ENCODE measurements at regions not wholly inside any gene's neighbourhood (a gene's known extent, or its start where the extent isn't known, plus 50 kb on each side); places are given as distances from the start of the nearest gene placed in this dataset.

DNA sequence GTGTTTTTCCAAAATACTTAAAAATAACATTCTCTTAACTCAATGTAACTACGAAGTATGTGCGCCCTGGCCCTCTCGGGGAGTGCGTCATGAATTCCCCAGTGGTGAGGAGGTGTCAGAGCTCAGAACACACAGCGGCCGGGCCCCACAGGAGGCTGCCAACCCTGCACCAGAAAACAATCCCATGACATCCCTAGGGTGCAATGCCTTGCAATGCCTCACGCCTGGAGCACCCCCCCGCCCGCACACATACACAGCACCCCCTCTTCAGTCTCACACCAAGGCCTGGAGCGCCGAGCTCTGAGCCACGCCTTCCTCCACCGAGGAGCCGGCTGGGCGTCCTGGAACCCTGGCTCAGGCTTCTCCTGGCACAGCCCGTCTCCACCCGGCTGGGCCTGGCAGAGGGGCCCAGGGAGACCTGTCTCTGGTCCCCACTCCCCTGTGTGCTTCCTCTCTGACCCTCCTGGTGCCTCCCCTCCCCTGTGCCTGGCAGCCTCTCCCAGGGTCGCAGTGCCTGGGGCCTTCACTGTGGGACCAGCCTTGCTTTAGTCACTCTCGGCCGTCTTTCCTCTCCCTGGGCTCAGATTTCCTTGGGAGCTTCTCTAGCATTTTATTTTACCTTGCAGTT lies 108.2 kb upstream of the ADRA2C start:
- Histone ChIP-seq H3K4me1 (ENCODE audit: control insufficient read depth, insufficient read depth, low read length) (peaks cover 10% of the 10 kb centered on the region; the same call in 1 of the 2 replicates), H3K9me3 (ENCODE audit: control insufficient read depth, insufficient read depth, low read depth, low read length) (no peaks in the 10 kb centered on the region), H3K27me3 (ENCODE audit: control insufficient read depth, insufficient read depth, low read length) (peaks cover 3% of the 10 kb centered on the region; the same call in 1 of the 2 replicates), H3K9ac (ENCODE audit: low read length) (no peak overlapping the region), H3K27ac (ENCODE audit: low read depth, low read length) (no peak overlapping the region), H3K36me3 (ENCODE audit: control insufficient read depth, insufficient read depth, low read length) (no peaks in the 10 kb centered on the region), H3K4me3 (ENCODE audit: low read depth, low read length) (no peak overlapping the region)

DNA sequence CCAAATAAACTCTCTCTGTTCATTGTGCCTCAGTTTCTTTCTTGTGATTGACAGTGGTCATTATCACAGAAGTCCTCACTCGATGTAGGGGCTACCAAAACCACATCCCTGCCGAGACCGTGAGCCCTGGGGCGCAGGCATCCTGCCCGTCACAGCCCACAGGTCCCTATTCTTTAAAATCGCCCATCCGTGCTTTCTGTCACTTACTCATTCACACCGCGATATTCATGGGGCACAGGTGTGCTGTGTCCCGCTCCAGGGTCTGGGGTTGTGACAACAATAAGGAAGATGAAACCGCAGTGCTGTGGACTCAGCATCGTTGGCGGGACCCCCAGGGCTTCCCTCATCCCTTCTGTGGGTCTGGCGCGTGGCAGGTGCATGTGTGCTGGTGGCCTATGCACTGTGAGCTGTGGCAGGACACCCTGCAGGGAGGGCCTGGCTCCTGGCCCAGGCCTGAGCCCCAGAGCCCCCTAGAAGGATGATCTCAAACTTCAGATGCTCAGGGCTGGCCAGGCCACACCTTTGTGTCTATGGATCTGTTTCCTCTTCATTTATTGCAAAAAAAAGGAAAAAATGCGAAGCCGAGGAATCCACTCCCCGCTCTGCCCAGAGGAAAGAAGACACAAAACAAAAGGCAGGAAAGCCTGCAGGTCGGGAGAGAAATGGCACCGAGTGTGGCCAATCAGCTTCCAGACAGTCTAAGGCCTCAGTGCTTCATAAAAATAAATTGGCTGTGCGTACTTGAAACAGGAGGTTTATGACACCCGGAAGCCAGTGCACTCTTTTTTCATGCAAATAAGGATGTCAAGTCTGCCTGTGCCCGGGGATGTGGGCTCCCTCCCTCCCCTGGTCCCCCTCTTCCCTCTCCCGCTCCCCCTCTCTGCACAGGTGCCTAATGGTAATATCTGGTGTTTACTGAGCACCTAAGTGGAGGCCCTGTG lies 109.5 kb upstream of the ADRA2C start:
- no peak overlapping the region for H3K4me3 ChIP-seq (ENCODE audit: low read depth, low read length)
- H3K4me1 ChIP-seq (ENCODE audit: control insufficient read depth, insufficient read depth, low read length), result peaks cover 4% of the 10 kb centered on the region; the same call in 1 of the 2 replicates
- H3K9ac ChIP-seq (ENCODE audit: low read length), result no peak overlapping the region
- no peak overlapping the region for H3K27ac ChIP-seq (ENCODE audit: low read depth, low read length)
- H3K36me3 ChIP-seq (ENCODE audit: control insufficient read depth, insufficient read depth, low read length), result no peaks in the 10 kb centered on the region
- H3K27me3 ChIP-seq (ENCODE audit: control insufficient read depth, insufficient read depth, low read length), result peaks cover 3% of the 10 kb centered on the region; the same call in 1 of the 2 replicates
- H3K9me3 ChIP-seq (ENCODE audit: control insufficient read depth, insufficient read depth, low read depth, low read length), result no peaks in the 10 kb centered on the region

DNA sequence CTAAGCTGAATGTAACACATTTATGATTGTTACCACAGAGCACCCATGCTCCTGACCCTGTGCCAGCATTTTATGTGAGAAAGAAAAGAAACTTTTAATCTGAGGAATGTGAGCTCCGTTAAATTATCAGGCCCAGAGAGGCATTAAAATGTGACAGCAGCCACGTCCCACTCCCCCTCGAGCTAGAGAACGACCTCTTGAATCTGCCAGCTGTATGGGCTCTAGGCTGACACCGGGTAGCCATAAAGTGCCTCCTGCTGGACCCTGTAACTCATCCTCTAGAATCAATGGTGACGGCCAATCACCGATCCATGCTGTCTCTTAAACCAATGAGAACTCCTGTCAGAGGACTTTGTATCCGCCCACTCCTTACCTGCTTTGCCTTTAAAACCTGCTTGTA lies 110.2 kb upstream of the ADRA2C start:
- Histone ChIP-seq H3K4me3 (ENCODE audit: low read depth, low read length) (no peak overlapping the region), H3K9me3 (ENCODE audit: control insufficient read depth, insufficient read depth, low read depth, low read length) (no peaks in the 10 kb centered on the region), H3K4me1 (ENCODE audit: control insufficient read depth, insufficient read depth, low read length) (peaks cover 4% of the 10 kb centered on the region; the same call in 1 of the 2 replicates), H3K27ac (ENCODE audit: low read depth, low read length) (no peak overlapping the region), H3K9ac (ENCODE audit: low read length) (no peak overlapping the region), H3K36me3 (ENCODE audit: control insufficient read depth, insufficient read depth, low read length) (no peaks in the 10 kb centered on the region), H3K27me3 (ENCODE audit: control insufficient read depth, insufficient read depth, low read length) (no peaks in the 10 kb centered on the region; the same call in 1 of the 2 replicates)

DNA sequence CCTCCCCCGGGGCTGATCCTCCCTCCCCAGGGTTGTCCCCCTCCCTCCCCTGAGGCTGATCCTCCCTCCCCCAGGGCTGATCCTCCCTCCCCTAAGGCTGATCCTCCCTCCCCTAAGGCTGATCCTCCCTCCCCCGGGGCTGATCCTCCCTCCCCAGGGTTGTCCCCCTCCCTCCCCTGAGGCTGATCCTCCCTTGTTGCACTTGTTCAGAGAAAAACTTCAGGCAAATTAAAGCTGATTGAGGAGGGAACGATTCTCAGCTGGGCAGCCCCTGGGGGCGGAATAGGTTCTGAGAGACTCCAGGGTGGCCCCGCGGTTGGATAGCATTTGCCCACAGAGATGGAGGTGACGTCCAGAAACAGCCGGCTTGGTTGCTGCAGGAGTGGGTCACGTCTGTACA lies 110.7 kb upstream of the ADRA2C start:
- H3K9me3 ChIP-seq (ENCODE audit: control insufficient read depth, insufficient read depth, low read depth, low read length), result no peaks in the 10 kb centered on the region
- peaks cover under 1% of the 10 kb centered on the region; the same call in 1 of the 2 replicates for H3K27me3 ChIP-seq (ENCODE audit: control insufficient read depth, insufficient read depth, low read length)
- H3K9ac ChIP-seq (ENCODE audit: low read length), result no peak overlapping the region
- H3K36me3 ChIP-seq (ENCODE audit: control insufficient read depth, insufficient read depth, low read length), result no peaks in the 10 kb centered on the region
- H3K4me3 ChIP-seq (ENCODE audit: low read depth, low read length), result no peak overlapping the region
- H3K4me1 ChIP-seq (ENCODE audit: control insufficient read depth, insufficient read depth, low read length), result peaks cover 4% of the 10 kb centered on the region; the same call in 1 of the 2 replicates
- H3K27ac ChIP-seq (ENCODE audit: low read depth, low read length), result no peak overlapping the region

DNA sequence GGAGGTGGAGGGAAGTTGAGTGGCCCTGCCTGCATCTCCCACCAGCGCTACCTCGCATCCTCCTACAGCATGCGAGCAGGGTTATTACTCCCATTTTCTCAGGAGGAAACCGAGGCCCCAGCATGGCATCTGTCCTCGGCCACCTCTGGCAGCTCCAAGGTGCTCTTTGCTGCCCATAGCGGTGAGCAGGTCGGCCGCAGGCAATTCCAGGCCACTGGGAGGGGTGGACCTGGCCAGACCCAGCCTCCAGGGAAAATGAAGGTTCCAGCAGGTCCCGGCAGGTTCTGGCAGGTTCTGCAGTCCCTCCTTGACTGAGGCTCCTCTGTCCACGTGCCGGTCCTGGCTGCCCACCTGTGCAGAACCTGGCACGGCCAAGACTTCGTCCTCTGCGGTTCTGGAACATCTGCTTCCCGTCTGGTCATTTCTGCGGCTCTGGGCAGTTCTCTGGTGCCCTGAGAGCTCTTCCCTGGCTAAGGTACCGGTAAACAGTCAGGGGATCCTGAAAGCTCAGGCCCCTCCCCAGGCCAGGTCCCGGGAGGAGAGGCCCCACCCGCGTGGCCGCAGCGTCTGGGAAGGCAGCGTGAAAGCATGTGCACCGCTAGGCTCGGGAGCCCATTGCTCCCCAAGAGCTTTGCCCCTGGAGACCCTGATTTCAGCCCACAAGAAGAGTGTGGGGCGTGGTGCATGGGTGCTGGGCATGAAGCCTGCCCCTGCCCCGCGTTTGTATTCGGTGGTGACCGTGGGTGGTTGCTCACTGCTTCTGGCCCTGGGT lies 112.0 kb upstream of the ADRA2C start:
- Histone ChIP-seq H3K4me1 (ENCODE audit: control insufficient read depth, insufficient read depth, low read length) (peaks cover 4% of the 10 kb centered on the region; the same call in 1 of the 2 replicates), H3K4me3 (ENCODE audit: low read depth, low read length) (no peak overlapping the region), H3K9me3 (ENCODE audit: control insufficient read depth, insufficient read depth, low read depth, low read length) (no peaks in the 10 kb centered on the region), H3K27me3 (ENCODE audit: control insufficient read depth, insufficient read depth, low read length) (peaks cover 9% of the 10 kb centered on the region; the same call in 1 of the 2 replicates), H3K27ac (ENCODE audit: low read depth, low read length) (no peak overlapping the region), H3K36me3 (ENCODE audit: control insufficient read depth, insufficient read depth, low read length) (no peaks in the 10 kb centered on the region), H3K9ac (ENCODE audit: low read length) (no peak overlapping the region)

DNA sequence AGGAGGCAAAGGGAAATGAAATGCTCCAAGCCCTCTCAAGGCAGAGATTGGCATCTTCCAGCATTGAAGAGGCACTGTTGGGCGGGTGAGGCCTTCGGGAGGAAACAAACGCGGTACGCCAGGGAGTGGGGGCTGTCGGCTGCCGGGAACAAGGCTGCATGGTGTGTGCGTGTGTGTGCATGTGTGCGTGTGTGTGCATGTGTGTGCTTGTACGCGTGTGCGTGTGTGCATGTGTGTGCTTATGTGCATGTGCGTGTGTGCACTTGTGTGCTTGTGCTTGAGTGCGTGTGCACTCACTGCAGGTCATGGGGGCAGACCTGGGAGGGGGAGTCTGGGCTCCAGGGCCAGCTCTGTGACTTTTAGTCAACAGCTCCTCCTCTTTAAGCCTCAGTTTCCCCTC lies 113.6 kb upstream of the ADRA2C start:
- no peak overlapping the region for H3K27ac ChIP-seq (ENCODE audit: low read depth, low read length)
- H3K4me3 ChIP-seq (ENCODE audit: low read depth, low read length), result no peak overlapping the region
- no peaks in the 10 kb centered on the region for H3K9me3 ChIP-seq (ENCODE audit: control insufficient read depth, insufficient read depth, low read depth, low read length)
- H3K4me1 ChIP-seq (ENCODE audit: control insufficient read depth, insufficient read depth, low read length), result peaks cover 4% of the 10 kb centered on the region; the same call in 1 of the 2 replicates
- H3K9ac ChIP-seq (ENCODE audit: low read length), result no peak overlapping the region
- H3K27me3 ChIP-seq (ENCODE audit: control insufficient read depth, insufficient read depth, low read length), result peaks cover 11% of the 10 kb centered on the region
- H3K36me3 ChIP-seq (ENCODE audit: control insufficient read depth, insufficient read depth, low read length), result no peaks in the 10 kb centered on the region

DNA sequence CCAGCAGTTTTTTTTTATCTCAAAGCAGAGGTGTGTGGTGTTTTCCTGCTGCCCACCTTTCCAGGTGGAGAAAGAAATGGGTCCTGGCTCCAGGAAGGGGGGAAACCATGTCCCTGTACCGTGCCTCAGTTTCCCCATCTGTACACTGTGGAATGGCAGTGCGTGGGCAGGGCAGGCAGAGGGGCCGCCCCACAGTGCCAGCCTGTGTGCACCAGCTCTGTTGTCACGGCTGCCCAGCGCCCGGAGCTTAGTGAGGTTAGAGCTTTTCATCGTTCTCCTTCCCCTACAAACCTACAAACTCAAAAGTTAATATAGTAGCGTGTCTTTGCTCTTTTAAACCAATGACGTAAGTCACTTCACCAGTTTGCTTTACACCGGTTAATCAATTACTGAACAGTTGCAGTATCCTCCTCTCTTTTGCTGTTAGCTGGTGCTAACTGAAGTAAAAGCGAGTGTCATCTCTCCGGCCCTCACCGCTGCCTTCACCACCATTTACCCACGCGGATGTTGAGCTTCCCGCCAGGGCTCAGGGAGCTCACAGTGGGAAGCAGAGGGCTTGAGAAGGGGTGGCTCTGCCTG lies 114.8 kb upstream of the ADRA2C start:
- Histone ChIP-seq H3K4me3 (ENCODE audit: low read depth, low read length) (no peak overlapping the region), H3K27me3 (ENCODE audit: control insufficient read depth, insufficient read depth, low read length) (peaks cover 11% of the 10 kb centered on the region), H3K9ac (ENCODE audit: low read length) (no peak overlapping the region), H3K9me3 (ENCODE audit: control insufficient read depth, insufficient read depth, low read depth, low read length) (no peaks in the 10 kb centered on the region), H3K36me3 (ENCODE audit: control insufficient read depth, insufficient read depth, low read length) (no peaks in the 10 kb centered on the region), H3K4me1 (ENCODE audit: control insufficient read depth, insufficient read depth, low read length) (peaks cover 4% of the 10 kb centered on the region; the same call in 1 of the 2 replicates), H3K27ac (ENCODE audit: low read depth, low read length) (no peak overlapping the region)

DNA sequence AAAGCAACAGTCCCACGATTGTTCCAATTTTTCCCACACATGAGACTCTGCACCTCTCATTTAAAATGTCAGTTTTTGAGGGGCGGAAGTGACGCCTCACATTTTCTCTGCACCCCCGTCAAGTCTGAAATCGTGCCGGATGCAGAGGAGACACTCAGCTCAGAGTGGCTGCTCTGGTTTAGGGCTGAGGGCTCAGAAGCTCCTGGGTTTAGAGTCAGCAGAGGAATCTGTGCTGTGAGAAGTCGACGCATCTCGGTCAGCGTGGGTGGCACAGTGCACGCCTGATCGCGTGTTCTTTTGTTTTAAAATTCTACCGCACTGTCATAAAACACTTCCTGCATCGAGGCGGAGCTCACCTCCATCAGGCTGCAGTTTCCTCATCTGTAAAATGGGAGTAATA lies 116.7 kb upstream of the ADRA2C start:
- Histone ChIP-seq H3K9ac (ENCODE audit: low read length) (no peak overlapping the region), H3K9me3 (ENCODE audit: control insufficient read depth, insufficient read depth, low read depth, low read length) (no peaks in the 10 kb centered on the region), H3K27me3 (ENCODE audit: control insufficient read depth, insufficient read depth, low read length) (peaks cover 11% of the 10 kb centered on the region), H3K4me1 (ENCODE audit: control insufficient read depth, insufficient read depth, low read length) (no peaks in the 10 kb centered on the region), H3K27ac (ENCODE audit: low read depth, low read length) (no peak overlapping the region), H3K36me3 (ENCODE audit: control insufficient read depth, insufficient read depth, low read length) (no peaks in the 10 kb centered on the region), H3K4me3 (ENCODE audit: low read depth, low read length) (no peak overlapping the region)

DNA sequence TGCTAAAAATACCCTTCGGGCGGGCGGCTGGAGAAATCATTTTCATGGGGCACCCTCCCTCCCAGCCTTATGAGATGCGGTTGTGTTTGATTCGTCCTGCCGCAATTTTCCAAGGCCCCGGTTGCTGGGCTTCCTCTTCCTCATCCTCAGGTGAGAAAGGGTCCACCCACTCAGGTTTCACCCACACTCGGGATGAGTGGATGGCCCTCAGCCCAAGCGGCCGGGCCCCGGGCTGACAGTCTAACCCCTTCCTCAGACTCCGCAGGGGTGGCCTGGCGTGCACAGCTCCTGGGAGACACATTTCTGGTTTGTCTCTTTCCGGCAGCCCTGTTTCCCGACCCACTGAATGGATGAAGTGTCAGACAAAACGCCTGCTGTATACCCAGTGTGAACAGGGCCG lies 116.5 kb upstream of the LRPAP1 start:
- H3K4me1 ChIP-seq (ENCODE audit: control insufficient read depth, insufficient read depth, low read length), result no peaks in the 10 kb centered on the region; the same call in 1 of the 2 replicates
- H3K9me3 ChIP-seq (ENCODE audit: control insufficient read depth, insufficient read depth, low read depth, low read length), result no peaks in the 10 kb centered on the region
- no peak overlapping the region for H3K9ac ChIP-seq (ENCODE audit: low read length)
- peaks cover 11% of the 10 kb centered on the region for H3K27me3 ChIP-seq (ENCODE audit: control insufficient read depth, insufficient read depth, low read length)
- H3K4me3 ChIP-seq (ENCODE audit: low read depth, low read length), result no peak overlapping the region
- no peak overlapping the region for H3K27ac ChIP-seq (ENCODE audit: low read depth, low read length)
- H3K36me3 ChIP-seq (ENCODE audit: control insufficient read depth, insufficient read depth, low read length), result no peaks in the 10 kb centered on the region

DNA sequence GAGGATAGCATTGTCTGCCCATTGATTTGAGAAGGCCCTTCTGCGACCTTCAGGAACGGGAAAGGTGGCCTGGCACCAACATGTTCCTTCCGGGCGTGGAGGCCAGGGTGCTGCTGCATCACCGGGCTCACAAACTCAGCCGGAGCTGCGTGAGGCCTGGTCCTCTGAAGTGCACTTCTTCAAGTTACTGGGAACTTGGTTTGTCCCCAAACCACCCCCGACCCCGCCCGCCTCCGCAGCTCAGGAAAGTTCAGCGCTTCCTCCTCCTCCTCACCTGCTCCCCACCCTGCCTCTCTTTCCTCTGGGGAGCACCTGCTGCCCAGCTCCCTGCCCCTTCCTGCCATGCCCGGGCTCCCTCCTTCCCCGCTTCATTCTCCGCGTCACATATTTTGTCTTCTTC lies 116.0 kb upstream of the LRPAP1 start:
- H3K27me3 ChIP-seq (ENCODE audit: control insufficient read depth, insufficient read depth, low read length), result peaks cover 11% of the 10 kb centered on the region
- H3K27ac ChIP-seq (ENCODE audit: low read depth, low read length), result no peak overlapping the region
- no peaks in the 10 kb centered on the region for H3K36me3 ChIP-seq (ENCODE audit: control insufficient read depth, insufficient read depth, low read length)
- H3K4me3 ChIP-seq (ENCODE audit: low read depth, low read length), result no peak overlapping the region
- H3K4me1 ChIP-seq (ENCODE audit: control insufficient read depth, insufficient read depth, low read length), result no peaks in the 10 kb centered on the region; the same call in 1 of the 2 replicates
- H3K9me3 ChIP-seq (ENCODE audit: control insufficient read depth, insufficient read depth, low read depth, low read length), result no peaks in the 10 kb centered on the region
- H3K9ac ChIP-seq (ENCODE audit: low read length), result no peak overlapping the region

All from HUES6 (cell line).